ENCODE measurements at regions not wholly inside any gene's neighbourhood (a gene's known extent, or its start where the extent isn't known, plus 50 kb on each side); places are given as distances from the start of the nearest gene placed in this dataset.

DNA sequence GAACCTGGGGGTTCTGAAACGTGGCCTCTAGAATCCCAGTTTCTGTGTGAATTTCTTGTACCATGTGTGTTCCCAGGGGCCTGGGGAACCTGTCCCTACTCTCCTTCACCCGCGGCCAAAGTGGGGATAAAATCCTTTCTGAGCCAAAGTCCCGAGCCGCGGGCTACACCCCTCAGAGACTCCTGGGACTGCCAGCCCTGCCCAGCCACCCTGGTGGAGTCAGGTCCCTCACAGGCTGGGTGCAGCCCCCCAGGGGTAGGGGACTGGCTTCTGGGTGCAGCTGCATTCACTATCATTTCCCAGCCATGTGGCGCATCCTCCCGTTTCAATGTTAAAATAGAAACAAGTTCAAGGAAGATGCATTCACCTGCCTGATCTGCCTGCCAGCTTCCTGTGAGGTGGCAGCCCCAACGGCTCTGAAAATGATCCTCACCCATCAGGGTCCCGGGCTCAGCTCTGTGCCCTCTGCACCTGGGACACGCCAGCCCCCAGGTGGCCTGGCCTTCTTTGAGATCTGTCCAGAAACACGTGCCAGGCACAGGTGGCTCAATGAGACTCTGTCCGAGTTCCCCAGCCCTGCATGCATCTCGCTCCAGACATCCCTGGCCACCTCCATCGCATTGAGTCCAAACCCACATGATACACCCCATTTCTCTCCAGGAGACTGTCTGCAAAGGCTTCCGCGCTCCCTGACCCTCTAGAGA is 338.8 kb downstream of the CTTN start (continued):
- TF ChIP-seq, protein P1, sequence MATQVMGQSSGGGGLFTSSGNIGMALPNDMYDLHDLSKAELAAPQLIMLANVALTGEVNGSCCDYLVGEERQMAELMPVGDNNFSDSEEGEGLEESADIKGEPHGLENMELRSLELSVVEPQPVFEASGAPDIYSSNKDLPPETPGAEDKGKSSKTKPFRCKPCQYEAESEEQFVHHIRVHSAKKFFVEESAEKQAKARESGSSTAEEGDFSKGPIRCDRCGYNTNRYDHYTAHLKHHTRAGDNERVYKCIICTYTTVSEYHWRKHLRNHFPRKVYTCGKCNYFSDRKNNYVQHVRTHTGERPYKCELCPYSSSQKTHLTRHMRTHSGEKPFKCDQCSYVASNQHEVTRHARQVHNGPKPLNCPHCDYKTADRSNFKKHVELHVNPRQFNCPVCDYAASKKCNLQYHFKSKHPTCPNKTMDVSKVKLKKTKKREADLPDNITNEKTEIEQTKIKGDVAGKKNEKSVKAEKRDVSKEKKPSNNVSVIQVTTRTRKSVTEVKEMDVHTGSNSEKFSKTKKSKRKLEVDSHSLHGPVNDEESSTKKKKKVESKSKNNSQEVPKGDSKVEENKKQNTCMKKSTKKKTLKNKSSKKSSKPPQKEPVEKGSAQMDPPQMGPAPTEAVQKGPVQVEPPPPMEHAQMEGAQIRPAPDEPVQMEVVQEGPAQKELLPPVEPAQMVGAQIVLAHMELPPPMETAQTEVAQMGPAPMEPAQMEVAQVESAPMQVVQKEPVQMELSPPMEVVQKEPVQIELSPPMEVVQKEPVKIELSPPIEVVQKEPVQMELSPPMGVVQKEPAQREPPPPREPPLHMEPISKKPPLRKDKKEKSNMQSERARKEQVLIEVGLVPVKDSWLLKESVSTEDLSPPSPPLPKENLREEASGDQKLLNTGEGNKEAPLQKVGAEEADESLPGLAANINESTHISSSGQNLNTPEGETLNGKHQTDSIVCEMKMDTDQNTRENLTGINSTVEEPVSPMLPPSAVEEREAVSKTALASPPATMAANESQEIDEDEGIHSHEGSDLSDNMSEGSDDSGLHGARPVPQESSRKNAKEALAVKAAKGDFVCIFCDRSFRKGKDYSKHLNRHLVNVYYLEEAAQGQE (IDR thresholded peaks at IDR 0.05; ENCODE audit: unreplicated experiment) = no peak
- TF ChIP-seq, protein P2, sequence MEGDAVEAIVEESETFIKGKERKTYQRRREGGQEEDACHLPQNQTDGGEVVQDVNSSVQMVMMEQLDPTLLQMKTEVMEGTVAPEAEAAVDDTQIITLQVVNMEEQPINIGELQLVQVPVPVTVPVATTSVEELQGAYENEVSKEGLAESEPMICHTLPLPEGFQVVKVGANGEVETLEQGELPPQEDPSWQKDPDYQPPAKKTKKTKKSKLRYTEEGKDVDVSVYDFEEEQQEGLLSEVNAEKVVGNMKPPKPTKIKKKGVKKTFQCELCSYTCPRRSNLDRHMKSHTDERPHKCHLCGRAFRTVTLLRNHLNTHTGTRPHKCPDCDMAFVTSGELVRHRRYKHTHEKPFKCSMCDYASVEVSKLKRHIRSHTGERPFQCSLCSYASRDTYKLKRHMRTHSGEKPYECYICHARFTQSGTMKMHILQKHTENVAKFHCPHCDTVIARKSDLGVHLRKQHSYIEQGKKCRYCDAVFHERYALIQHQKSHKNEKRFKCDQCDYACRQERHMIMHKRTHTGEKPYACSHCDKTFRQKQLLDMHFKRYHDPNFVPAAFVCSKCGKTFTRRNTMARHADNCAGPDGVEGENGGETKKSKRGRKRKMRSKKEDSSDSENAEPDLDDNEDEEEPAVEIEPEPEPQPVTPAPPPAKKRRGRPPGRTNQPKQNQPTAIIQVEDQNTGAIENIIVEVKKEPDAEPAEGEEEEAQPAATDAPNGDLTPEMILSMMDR (conservative IDR thresholded peaks at IDR 0.05; ENCODE audit: low read depth in 2 of 2) = no peak
- no peak for TF ChIP-seq CREB1 (CRISPR knock-in tag; IDR thresholded peaks at IDR 0.05; ENCODE audit: low read depth)
- TF ChIP-seq NANOG (IDR thresholded peaks at IDR 0.05; ENCODE audit: borderline replicate concordance) = no peak
- TF ChIP-seq, protein P3, sequence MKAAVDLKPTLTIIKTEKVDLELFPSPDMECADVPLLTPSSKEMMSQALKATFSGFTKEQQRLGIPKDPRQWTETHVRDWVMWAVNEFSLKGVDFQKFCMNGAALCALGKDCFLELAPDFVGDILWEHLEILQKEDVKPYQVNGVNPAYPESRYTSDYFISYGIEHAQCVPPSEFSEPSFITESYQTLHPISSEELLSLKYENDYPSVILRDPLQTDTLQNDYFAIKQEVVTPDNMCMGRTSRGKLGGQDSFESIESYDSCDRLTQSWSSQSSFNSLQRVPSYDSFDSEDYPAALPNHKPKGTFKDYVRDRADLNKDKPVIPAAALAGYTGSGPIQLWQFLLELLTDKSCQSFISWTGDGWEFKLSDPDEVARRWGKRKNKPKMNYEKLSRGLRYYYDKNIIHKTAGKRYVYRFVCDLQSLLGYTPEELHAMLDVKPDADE (IDR thresholded peaks at IDR 0.05) = no peak
- TF ChIP-seq ZNF331 (CRISPR knock-in tag; IDR thresholded peaks at IDR 0.05; ENCODE audit: low read depth) = no peak
- no peak for TF ChIP-seq POLR2AphosphoS5 (IDR thresholded peaks at IDR 0.05; ENCODE audit: low read depth)

DNA sequence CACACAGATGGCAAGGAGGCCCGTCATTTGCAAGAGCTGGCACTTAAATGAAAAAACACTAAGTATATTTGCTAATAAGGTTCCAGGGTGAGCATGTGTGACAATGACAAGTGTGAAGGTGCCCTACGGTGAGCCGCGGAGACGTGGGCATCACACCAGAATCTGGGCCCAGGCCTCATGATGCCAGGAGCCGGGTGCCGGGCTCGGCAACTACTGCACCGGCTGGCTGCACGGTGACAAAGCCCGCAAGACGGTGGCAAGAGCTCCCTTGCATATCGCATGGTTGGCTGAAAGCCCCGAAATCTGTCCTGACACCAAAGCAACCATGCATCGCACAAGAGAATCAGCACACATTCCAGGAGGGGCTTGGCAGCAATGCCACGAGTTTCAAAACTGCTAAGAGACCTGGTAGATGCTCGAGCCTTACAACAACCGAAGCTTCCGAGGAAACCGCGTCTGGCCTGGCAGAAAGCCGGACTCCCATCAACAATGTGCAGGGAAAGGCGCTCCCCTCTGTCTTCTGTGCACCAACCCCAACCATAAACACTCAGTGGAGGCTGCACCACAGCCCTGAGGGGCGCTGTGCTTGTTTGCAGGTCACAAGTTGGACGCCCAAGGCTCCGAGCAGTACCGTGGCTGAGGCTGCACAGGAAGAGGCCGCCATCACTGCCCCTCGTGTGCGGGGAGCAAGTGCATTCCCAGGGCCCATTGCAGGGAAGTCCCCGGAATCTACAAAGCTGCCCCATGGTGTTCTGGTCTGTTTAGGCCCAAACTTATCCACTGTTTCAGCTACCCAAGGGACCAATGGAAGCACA is 339.7 kb downstream of the CTTN start:
- no peak for DNase-seq (ENCODE audit: low spot score)
- H3K4me1 Mint-ChIP-seq = peaks cover 22% of the 10 kb centered on the region
- no peaks in the 10 kb centered on the region for H3K36me3 Mint-ChIP-seq (ENCODE audit: low read depth)
- Histone ChIP-seq H3K27me3 (ENCODE audit: insufficient read depth) (no peaks in the 10 kb centered on the region), H3K4me1 (ENCODE audit: insufficient read depth) (peaks cover 3% of the 10 kb centered on the region; the same call in 1 of the 2 replicates), H3K4me2 (no peak overlapping the region), H3K79me2 (replicated peaks; ENCODE audit: insufficient read depth) (no peaks in the 10 kb centered on the region; the same call in 1 of the 2 replicates), H4K20me1 (replicated peaks; ENCODE audit: insufficient read depth) (no peaks in the 10 kb centered on the region), H3K9me2 (ENCODE audit: insufficient read depth) (peaks cover 10% of the 10 kb centered on the region), H3K27ac (ENCODE audit: low read depth) (no peak overlapping the region), H3K4me3 (no peak overlapping the region), H2AFZ (no peak overlapping the region), H3F3A (replicated peaks; ENCODE audit: low read depth) (no peaks in the 10 kb centered on the region), H3K36me3 (ENCODE audit: insufficient read depth) (no peaks in the 10 kb centered on the region)
- H3K27me3 Mint-ChIP-seq (ENCODE audit: insufficient read depth, low read depth, poor library complexity) = peaks cover 16% of the 10 kb centered on the region
- H3K9me3 Mint-ChIP-seq = no peaks in the 10 kb centered on the region; the same call in 1 of the 3 replicates
- no peak overlapping the region for H3K27ac Mint-ChIP-seq
- H3K4me3 Mint-ChIP-seq = no peak overlapping the region
- TF ChIP-seq, protein P3 (IDR thresholded peaks at IDR 0.05) = no peak
- TF ChIP-seq NANOG (IDR thresholded peaks at IDR 0.05; ENCODE audit: borderline replicate concordance) (no peak), JUNB (IDR thresholded peaks at IDR 0.05; ENCODE audit: unreplicated experiment) (no peak), EZH2phosphoT487 (IDR thresholded peaks at IDR 0.05; ENCODE audit: unreplicated experiment) (no peak), EZH2 (IDR thresholded peaks at IDR 0.05; ENCODE audit: low read depth, unreplicated experiment) (no peak), CREB1 (CRISPR knock-in tag; IDR thresholded peaks at IDR 0.05; ENCODE audit: low read depth) (no peak), ZNF331 (CRISPR knock-in tag; IDR thresholded peaks at IDR 0.05; ENCODE audit: low read depth) (no peak)
- TF ChIP-seq, protein P1 (IDR thresholded peaks at IDR 0.05; ENCODE audit: unreplicated experiment) = no peak
- TF ChIP-seq, protein P2 (conservative IDR thresholded peaks at IDR 0.05; ENCODE audit: low read depth in 2 of 2) = no peak
- no peak for ATAC-seq

All from GM23338 (cell line).